Activated T-cell treated with anti-CD3 and anti-CD28 coated beads for 1 hour (primary cell): ENCODE measurements at regions not wholly inside any gene's neighbourhood (a gene's known extent, or its start where the extent isn't known, plus 50 kb on each side); places are given as distances from the start of the nearest gene placed in this dataset.
"Not testable (repeated sequence)": the region's sequence is repeated elsewhere in the genome, so short reads cannot be mapped to it uniquely, and the experiment has no call there.

Source experiments
- DNase-seq: peaks from one replicate; pipeline ENCODE4 v3.0.0-alpha.2; 2020; ENCODE audit warnings: low read depth

DNA sequence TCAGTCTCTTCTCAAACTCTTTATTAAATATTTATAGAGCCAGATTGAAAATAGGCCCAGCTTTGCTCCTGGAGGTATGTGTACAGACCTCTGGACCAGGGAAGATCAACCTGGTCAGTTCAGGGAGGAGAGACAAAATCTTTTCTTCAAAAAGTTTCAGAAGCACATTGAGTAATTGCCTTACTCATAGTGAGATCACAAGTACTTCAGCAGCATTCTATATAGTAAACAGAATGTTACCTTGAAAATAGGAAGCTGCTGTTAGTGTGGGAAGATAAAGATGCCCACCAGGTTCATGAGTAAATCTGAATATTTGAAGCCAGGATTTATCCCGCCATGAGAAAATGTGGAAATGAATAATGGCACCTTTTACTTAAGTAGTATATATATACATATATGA is 665.9 kb upstream of the CITED2 start:
- no peak for DNase-seq

DNA sequence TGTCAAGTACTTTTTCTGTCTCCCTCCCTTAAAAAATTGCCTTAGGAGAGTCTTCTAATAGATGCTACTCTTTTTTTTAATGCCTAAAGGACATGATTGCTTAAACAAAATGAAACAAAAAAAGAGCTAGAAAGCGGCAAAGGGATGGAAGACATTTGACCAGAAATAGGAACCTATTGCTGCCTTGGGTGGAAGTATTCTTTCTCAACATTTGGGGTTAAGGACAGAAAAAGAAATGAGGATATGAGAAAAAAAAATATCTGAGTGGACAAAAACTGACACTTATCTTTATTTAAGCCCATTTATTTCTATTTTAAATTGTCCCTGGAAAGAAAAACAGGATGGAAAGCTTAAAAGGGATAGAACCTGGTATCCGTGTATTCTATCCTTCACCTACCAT is 664.9 kb upstream of the CITED2 start:
- no peak for DNase-seq

DNA sequence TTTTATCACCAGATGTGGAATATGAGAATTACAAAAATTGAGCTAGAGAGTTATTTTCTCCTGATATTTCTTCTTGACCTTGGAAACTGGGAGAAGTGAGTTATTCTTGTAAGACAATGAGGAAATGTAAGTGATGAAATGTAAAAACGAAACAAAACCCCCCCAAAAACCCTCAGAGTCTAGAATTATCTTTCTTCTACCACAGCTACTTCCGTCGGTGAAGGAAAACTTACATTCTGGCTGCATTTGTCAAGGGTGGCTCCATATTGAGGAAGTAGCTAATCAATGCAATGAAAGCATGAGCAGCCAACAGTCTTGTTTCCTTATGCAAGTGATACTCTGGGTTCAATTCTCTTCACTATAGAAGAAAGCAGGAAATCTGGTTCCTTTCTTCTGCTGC is 661.7 kb upstream of the CITED2 start:
- no peak for DNase-seq

DNA sequence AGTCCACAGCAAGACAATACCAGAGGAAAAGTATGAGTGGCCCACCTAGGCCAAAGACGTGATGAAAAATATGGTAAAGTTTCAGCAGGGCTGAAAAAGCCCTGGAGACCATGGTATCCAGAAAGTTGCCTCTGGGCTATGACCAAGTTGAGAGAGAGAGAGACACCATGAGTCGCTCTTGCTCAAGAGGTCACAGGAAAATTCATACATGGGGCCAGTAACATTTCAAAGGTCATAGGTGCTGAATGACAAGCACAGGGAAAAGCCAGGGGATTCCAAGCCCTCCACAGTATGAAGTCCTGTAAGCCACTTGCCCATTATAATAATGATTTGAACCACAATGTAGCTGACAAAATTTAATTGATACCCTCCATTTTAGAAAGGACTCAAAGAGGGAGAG is 657.7 kb upstream of the CITED2 start:
- no peak for DNase-seq

DNA sequence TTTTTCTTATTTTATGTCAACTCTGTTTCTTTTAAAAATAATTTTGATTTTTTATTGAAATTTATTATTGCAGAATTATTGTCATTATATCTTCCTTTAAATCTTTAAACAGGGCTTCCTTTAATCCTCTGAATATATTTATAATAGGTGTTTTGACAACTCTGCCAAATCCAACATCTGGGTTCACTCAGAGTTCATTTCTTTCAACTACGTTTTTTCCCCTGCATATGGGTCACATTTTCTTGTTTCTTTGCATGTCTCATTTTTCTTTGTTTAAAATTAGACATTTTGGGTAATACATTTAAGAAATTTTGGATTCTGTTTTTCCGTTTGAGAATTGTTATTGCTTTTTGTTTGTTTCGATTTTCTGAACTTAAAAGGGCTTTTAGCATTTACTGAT is 655.1 kb upstream of the CITED2 start:
- no peak for DNase-seq

DNA sequence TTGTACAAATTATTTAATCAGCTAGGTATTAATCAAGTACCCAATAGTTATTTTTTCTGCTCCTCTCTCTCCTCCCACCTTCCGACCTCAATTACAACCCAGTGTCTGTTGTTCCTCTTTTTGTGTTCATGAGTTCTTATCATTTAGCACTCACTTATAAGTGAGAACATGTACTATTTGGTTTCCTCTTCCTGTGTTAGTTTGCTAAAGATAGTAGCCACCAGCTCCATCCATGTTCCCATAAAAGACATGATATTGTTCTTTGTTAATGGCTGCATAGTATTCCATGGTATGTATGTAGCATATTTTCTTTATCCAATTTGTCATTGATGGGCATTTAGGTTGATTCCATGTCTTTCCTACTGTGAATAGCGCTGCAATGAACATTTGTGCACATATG is 652.8 kb upstream of the CITED2 start:
- no peak for DNase-seq

DNA sequence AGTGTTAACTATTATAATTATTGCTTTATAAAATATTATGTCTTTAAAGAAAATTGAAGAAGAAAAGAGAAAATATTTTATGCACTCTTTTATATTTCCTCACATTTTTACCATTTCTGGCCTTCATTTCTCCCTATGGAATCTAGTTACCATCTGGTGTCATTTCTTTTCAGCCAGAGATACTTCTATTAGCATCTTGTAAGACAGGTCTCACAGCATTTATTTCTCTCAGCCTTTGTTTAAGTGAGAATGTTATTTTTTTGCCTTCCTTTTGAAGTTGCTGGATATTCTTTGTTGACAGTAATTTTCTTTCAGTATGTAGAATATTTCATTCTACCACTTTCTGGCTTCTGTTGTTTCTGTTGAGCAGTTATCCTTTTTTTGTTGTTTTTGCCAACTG is 652.1 kb upstream of the CITED2 start:
- no peak for DNase-seq

DNA sequence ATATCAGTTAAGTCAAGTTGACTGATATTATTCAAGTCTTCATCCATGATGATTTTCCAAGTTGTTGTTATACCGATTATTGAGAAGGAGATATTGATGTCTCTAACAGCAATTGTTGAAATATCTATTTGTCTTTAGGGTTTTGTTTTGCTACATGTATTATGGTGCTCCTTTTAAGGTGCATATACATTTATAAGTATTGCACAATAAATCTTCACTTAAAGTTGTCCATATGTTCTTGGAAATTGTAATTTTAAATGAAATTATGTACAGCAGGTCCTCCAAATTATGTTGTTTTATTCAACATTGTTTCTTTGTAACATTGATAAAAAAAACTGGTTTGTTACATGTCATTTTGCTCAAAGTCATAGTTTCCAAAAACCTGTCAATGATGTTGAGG is 650.7 kb upstream of the CITED2 start:
- DNase-seq = no peak

DNA sequence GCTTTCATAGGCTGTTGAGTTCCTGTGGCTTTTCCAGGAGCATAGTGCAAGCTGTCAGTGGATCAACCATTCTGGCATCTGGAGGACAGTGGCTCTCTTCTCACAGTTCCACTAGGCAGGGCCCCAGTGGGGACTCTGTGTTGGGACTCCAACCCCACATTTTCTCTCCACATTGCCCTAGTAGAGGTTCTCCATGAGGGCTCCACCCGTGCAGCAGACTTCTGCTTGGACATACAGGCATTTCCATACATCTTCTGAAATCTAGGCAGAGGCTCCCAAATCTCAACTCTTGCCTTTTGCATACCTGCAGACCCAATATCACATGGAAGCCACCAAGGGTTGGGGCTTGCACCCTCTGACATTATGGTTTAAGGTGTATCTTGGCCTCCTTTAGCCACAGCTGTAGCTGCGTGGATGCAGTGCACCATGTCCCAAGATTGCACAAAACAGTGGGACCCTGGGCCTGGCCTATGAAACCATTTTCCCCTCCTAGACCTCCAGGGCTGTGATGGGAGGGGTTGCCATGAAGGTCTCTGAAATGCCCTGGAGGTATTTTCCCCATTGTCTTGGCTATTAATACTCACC is 645.9 kb upstream of the CITED2 start:
- no peak for DNase-seq

DNA sequence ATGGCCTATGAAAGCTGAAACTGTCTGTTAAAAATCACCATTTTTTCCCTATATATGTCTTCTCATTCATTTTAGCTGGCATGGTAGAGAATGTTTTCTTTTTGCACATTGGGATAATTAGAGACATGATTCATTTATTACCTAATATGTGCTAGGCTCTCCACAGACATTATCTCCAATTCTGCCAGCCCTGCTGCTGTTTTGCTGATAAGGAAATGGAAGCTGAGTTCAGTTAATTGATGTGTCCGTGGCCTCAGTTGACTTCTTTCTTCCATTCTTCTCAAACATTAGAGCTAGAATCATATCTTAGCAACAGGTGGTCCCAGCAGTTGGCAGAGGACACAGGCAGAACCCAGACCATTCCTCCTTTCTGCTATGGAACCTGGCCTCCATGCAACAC is 644.1 kb upstream of the CITED2 start:
- no peak for DNase-seq

DNA sequence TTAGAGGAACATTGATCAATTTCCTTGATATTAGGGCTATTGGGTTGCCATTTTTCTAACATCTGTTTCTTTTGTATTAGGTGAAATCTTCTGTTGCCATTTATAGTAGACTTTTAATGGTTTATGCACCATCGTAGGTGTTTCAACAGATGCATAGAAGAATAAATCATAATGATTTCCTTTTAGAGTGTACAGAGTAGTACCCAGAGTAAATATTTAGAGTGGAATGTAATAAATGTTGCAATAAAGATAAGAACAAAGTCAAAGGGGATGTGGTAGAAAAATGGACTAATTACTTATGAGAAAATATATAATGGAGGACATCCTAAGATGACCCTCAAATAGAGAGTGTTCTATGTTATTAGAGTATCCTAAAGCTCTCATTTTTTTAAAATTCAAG is 643.0 kb upstream of the CITED2 start:
- DNase-seq = no peak

DNA sequence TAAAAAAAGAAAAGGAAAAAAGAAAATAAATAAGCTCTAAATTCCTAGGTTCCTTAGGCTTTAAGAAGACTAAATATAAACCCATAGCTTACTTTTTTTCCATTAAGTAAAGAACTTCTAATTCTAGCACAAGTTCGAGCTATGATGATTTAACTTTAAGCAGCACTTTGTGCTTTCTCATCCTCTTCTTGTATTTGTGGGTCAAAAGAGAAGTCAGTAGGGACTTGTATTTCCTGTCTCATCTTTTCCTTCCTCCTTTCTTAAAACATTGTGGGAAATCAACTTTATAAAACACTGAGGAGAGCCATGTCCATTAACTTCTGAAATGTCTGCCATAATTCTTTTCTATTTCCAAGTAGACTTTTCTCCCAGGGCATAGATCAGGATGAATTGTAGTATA is 637.7 kb upstream of the CITED2 start:
- no peak for DNase-seq

DNA sequence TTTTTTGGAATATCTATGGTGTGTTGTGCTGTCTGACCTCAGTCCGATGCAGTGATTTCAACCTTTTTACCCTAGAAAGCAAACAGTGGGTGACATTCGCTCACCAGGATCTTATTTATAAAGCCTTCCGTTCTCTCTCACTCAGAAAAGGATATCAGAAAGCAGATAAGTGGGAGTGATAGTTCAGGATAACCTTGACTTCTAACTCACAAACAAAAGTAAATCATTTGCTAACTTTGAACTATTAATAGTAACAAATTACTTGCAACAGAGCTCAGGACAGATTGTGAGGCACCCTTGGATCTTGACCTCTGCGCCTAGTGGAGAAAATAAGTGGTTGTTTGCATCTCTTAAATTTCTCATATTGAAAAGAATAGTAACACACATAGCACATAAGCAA is 637.1 kb upstream of the CITED2 start:
- DNase-seq = no peak

DNA sequence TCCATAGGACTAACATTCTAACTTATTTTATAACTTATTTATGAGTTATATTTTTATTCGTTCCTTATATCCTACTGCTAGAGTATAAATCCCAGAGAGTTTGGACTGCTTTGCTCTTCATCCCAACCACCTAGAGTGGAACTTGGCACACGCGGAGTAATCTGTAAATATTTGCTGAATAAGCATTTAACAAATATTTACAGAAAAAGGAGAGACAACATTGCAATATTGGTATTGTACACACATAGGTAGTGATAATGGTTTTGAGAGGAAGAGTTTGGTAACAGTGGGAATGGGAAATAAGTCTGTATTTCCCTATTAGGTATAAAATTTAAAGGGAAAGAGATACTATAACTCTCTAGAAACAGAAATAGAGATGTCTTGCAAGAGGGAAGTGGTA is 634.8 kb upstream of the CITED2 start:
- no peak for DNase-seq

DNA sequence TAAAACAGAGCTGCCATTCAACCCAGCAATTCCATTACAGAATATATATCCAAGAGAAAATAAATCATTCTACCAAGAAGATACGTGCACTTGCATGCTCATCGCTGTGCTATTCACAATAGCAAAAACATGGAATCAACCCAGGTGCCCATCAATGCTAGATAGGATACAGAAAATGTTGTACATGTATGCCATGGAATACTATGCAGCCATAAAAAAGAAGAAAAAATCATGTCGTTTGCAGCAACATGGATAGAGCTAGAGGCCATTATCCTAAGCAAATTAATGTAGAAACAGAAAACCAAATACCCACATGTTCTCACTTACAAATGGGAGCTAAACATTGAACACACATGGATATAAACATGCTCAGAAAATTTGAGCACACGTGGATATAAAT is 633.1 kb upstream of the CITED2 start:
- DNase-seq = no peak

DNA sequence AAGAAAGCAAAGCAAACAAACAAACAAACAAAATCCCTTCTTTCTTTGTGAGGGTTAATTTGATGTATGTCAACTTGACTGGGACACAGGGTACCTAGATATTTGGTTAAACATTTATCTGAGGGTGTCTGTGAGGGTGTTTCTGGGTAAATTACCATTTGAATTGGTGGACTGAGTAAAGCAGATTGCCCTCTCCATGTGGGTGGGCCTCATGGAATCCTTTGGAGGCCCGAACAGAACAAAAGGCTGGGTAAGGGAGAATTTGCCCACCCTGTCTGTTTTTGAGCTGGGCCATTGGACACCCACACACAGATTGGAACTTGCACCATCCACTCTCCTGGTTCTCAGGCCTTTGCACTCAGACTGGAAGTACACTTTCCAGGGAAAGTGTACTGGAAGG is 628.8 kb upstream of the CITED2 start:
- DNase-seq = no peak

DNA sequence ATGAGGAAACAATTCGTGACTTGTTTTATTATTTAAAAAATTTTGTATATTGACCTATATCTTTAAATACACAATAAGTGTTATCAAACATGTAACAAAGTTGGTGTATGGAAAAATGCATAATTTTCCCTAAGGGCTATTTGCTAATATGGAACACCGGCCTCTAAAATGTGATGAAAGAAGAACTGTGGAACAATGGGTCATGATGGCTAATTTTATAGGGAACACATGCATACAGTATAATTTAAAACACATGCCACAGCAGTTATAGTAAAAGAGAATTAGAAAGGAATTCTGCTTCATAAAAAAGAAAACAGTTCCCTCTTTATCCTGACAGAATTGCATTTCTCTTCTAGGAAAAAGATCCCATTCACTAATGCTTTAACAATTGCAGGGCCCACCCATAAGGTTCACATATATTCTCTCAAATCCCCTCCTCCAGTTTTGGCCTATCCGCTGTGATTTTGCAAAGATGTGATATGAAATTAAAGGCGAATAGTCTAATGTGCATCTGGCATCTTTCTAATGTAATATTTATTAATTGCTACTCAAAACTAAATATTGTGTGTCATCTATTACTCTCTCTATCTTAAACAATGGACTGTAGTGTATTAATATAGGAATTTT is 628.1 kb upstream of the CITED2 start:
- no peak for DNase-seq

DNA sequence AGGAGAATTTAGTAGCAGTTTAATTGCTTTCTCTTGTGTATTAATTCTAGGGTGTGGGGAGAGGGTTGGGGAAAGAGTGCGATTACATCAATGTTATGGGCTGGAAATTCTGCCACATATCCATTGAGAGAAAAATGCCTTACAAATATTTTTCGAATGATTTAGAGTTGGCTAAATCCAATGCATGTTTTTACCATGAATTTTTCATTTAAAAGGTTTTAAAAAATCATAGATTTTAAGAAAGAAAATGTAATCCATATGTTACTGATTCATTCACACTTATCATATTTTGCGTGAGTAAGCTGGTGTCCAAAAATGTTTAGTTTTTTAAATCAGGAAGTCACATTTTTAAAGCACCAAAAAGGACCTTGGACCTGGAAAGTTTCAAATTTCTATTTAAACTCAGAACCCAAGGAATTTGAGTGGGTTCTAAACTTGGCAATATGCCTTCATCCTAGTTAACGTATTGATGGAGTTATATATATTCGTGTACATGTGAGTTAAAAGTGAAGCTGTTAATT is 627.4 kb upstream of the CITED2 start:
- no peak for DNase-seq

DNA sequence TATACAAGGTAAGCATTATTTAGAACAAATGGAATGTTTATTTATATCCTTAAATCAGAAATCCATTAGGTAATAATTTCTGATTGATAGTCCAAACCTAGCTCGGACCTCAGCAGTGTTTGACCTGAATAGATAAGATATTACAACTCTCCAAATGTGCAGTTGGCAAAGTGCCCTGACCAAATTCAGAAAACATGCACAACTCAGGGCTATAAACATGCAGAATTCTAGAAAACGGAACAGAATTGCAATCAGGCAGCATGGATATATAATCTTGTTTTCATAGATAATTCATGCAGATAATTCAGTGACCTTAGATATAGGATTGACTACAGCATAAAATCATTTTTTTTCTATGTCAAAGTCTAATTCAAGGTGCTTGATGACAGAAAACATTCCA is 626.6 kb upstream of the CITED2 start:
- DNase-seq = no peak

DNA sequence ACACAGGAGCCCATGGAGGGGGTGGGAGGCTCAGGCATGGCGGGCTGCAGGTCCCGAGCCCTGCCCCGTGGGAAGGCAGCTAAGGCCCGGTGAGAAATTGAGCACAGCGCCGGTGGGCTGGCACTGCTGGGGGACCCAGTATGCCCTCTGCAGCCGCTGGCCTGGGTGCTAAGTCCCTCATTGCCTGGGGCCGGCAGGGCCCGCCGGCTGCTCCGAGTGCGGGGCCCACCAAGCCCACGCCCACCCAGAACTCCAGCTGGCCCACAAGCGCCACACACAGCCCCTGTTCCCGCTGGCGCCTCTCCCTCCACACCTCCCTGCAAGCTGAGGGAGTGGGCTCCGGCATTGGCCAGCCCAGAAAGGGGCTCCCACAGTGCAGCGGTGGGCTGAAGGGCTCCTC is 625.2 kb upstream of the CITED2 start:
- not testable (repeated sequence) for DNase-seq

DNA sequence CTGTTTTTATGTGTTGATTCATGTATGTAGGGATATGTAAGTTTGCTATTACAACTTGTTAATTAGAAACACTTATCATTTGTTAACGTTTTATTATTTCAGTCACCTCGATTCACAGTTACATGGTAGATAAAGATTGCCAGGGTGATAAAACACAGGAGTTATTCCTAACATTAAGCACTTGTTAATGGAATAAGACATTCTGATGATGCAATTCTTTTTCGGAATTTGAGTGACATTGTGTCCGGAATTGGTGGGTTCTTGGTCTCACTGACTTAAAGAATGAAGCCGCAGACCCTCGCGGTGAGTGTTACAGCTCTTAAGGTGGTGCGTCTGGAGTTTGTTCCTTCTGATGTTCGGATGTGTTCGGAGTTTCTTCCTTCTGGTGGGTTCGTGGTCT is 624.0 kb upstream of the CITED2 start:
- DNase-seq = not testable (repeated sequence)

DNA sequence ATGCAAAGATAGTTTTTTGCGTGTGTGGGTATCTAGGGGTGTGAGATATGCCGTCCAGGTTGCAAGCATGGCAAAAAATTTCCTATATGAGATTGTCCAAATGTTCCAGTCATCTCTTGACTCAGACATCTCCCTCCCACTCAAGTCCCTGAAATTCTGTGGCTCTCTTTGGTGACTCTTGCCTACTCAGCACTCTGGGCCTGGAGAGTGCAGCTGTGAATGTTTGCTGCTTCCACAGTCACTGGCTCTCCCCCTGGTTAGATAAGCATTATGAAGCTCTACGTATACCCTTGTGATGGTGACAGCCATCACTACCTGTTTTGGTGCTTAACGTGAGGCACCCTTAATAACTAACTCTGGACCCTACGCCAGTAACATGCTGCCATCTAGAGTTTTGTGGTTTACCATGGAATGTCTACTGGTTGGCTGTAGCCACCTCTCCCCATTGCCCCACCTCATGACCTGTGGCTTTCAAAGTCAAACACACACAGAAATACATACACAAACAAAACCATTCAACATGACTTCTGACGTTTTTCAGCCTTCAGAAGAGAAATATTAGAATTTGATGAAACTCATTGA is 621.9 kb upstream of the CITED2 start:
- DNase-seq = no peak

DNA sequence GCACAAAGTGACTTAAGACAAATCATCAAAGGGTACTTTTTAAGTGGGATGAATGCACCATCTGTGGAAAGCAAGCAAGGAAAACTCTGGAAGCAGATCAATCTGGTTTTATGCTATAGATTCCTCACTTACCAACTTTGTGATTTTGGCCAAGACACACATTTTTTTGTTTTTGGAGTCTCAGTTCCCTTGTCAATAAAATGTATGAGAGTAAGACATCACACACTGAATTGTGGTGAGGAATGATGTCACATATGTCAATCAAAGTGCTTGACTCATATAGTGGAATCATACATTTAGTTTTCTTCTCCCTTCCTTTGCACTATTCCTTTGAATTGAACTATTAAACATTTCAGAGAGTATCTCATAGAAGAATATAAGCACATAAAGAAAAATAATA is 620.5 kb upstream of the CITED2 start:
- no peak for DNase-seq

DNA sequence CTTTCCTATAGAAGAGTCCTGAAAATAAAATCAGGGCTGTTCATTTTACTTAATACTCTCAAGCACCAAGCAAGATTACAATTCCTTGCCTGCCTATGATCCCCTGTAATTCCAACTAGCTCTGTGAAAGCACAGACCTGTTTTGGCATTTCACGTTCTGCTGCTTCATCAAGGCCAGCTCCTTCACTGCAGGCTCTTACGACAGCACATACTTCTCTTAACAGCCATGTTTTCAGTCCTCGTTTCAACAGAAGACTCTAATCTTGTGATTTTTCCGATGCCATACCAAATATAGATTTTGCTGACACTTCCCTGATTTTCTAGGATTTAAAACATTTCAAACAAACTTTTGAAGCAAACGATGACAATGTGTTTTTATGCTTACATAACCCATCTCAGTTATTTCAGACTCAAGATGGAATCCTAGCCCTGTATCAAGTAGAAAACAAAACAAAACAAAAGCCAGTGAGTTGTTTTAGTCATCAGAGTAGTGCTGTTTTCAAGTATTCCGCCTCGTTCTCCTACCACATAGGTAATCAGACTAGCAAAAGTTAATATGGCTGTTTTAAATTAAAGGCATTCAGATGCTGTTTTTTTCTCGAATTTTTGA is 616.5 kb upstream of the CITED2 start:
- DNase-seq = no peak
